Pulmonary artery endothelial cell (primary cell): ENCODE measurements at regions not wholly inside any gene's neighbourhood (a gene's known extent, or its start where the extent isn't known, plus 50 kb on each side); places are given as distances from the start of the nearest gene placed in this dataset.

Experiments used
- DNase-seq: peaks from one replicate; pipeline ENCODE4 v3.0.0-alpha.2; 2011; ENCODE audit warnings: low read depth, low spot score

GRCh38 chr22:47284822-47285221 is 522.4 kb downstream of the TBC1D22A start:
- DNase-seq: no peak

- DNase-seq: no peak
Observed at GRCh38 chr22:47284360-47284759, 521.9 kb downstream of the TBC1D22A start.

- no peak for DNase-seq
Observed at GRCh38 chr22:47283616-47284270, 521.3 kb downstream of the TBC1D22A start.

GRCh38 chr22:47282851-47283250 is 520.4 kb downstream of the TBC1D22A start:
- DNase-seq: no peak

- no peak for DNase-seq
Observed at GRCh38 chr22:47282366-47282765, 519.9 kb downstream of the TBC1D22A start.

- no peak for DNase-seq
Observed at GRCh38 chr22:47281126-47282106, 519.0 kb downstream of the TBC1D22A start.

- DNase-seq: no peak
Observed at GRCh38 chr22:47280301-47280700, 517.9 kb downstream of the TBC1D22A start.

- no peak for DNase-seq
Observed at GRCh38 chr22:47279746-47280145, 517.3 kb downstream of the TBC1D22A start.

- no peak for DNase-seq
Observed at GRCh38 chr22:47279337-47279736, 516.9 kb downstream of the TBC1D22A start.

- DNase-seq: no peak
Observed at GRCh38 chr22:47278655-47279054, 516.2 kb downstream of the TBC1D22A start.

GRCh38 chr22:47277531-47277930 is 515.1 kb downstream of the TBC1D22A start:
- no peak for DNase-seq

GRCh38 chr22:47276991-47277390 is 514.5 kb downstream of the TBC1D22A start:
- no peak for DNase-seq

GRCh38 chr22:47276450-47276820 is 514.0 kb downstream of the TBC1D22A start:
- no peak for DNase-seq

- DNase-seq: no peak
Observed at GRCh38 chr22:47275605-47276449, 513.4 kb downstream of the TBC1D22A start.

GRCh38 chr22:47274196-47274595 is 511.7 kb downstream of the TBC1D22A start:
- no peak for DNase-seq

- no peak for DNase-seq
Observed at GRCh38 chr22:47270463-47271135, 508.1 kb downstream of the TBC1D22A start.

- no peak for DNase-seq
Observed at GRCh38 chr22:47269516-47270088, 507.2 kb downstream of the TBC1D22A start.

- no peak for DNase-seq
Observed at GRCh38 chr22:47267513-47268282, 505.2 kb downstream of the TBC1D22A start.

GRCh38 chr22:47266329-47266728 is 503.9 kb downstream of the TBC1D22A start:
- no peak for DNase-seq

- no peak for DNase-seq
Observed at GRCh38 chr22:47260551-47260950, 498.1 kb downstream of the TBC1D22A start.
